Prostate gland (tissue), 2 donors: ENCODE measurements at regions not wholly inside any gene's neighbourhood (a gene's known extent, or its start where the extent isn't known, plus 50 kb on each side); places are given as distances from the start of the nearest gene placed in this dataset.

Experiments used
- POLR2A ChIP-seq: fragments of 450-650 bp; IDR thresholded peaks from one replicate; pipeline ENCODE4 v1.6.1; 2016; ENCODE audit warnings: antibody characterized with exemption, mild to moderate bottlenecking
- POLR2AphosphoS5 ChIP-seq: sonication (generic); formaldehyde crosslinking; IDR thresholded peaks from one replicate; pipeline ENCODE4 v1.6.1; 2017; ENCODE audit warnings: antibody characterized with exemption
- TF ChIP-seq, protein P1 (sequence below), 4 experiments: fragments of 200-600 bp in 2 of 4; fragments of 450-650 bp in 2 of 4; sonication (generic) in 2 of 4; IDR thresholded peaks; 1 replicate in 3 of 4; 2 replicates in 1 of 4; pipeline ENCODE4 v1.5.1; 2016 to 2019; ENCODE audit warnings: antibody characterized with exemption in 4 of 4, mild to moderate bottlenecking in 2 of 4, moderate library complexity in 2 of 4

DNA sequence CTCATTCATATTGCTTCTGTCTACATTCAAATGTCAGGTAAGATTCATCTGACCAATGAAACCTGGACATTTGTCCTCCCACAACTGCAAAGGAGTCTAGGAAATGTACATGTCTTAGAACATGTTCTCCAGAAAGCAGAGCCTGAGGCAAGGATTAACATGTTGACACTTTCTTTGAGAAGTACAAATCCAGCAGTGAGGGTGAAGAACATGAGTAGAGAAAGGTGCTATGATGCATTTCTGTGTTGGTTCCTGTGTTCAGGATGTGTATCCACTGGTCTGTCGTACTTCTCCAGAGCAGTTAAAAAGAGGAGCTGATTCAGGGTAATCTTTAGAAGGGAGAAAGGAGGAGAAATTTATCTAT lies 146.0 kb upstream of the AGR3 start:
- TF ChIP-seq POLR2A, result no peak
- TF ChIP-seq, protein P1, sequence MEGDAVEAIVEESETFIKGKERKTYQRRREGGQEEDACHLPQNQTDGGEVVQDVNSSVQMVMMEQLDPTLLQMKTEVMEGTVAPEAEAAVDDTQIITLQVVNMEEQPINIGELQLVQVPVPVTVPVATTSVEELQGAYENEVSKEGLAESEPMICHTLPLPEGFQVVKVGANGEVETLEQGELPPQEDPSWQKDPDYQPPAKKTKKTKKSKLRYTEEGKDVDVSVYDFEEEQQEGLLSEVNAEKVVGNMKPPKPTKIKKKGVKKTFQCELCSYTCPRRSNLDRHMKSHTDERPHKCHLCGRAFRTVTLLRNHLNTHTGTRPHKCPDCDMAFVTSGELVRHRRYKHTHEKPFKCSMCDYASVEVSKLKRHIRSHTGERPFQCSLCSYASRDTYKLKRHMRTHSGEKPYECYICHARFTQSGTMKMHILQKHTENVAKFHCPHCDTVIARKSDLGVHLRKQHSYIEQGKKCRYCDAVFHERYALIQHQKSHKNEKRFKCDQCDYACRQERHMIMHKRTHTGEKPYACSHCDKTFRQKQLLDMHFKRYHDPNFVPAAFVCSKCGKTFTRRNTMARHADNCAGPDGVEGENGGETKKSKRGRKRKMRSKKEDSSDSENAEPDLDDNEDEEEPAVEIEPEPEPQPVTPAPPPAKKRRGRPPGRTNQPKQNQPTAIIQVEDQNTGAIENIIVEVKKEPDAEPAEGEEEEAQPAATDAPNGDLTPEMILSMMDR (IDR thresholded peaks at IDR 0.05), result no peak
- TF ChIP-seq POLR2AphosphoS5, result no peak
